Eye (tissue), 1 donor: ENCODE measurements at regions not wholly inside any gene's neighbourhood (a gene's known extent, or its start where the extent isn't known, plus 50 kb on each side); places are given as distances from the start of the nearest gene placed in this dataset.
A peak's percentile ranks its signal among the peaks of the same experiment; 100 is the strongest.

ENCODE experiments used
- DNase-seq: peaks from one replicate; pipeline ENCODE4 v3.0.0-alpha.2; 2015

GRCh38 chr11:110774138-110775014, 62.1 kb upstream of the ARHGAP20 start:
- no peak for DNase-seq

- DNase-seq = no peak
Measured at GRCh38 chr11:110773442-110773841, 61.2 kb upstream of the ARHGAP20 start.

- DNase-seq = no peak
Measured at GRCh38 chr11:110772863-110773262, 60.6 kb upstream of the ARHGAP20 start.

GRCh38 chr11:110766316-110766715, 54.1 kb upstream of the ARHGAP20 start:
- no peak for DNase-seq

- DNase-seq = no peak
Measured at GRCh38 chr11:110764485-110764884, 52.2 kb upstream of the ARHGAP20 start.

GRCh38 chr11:110763249-110764011, 51.2 kb upstream of the ARHGAP20 start:
- peak; percentile 45 for DNase-seq

GRCh38 chr11:110762590-110762989, 50.4 kb upstream of the ARHGAP20 start:
- no peak for DNase-seq
